ENCODE measurements at regions not wholly inside any gene's neighbourhood (a gene's known extent, or its start where the extent isn't known, plus 50 kb on each side); places are given as distances from the start of the nearest gene placed in this dataset.
A peak's percentile ranks its signal among the peaks of the same experiment; 100 is the strongest.

GRCh38 chr7:91343996-91344629, 79.9 kb downstream of the FZD1 start:
- DNase-seq (ENCODE audit: extremely low spot score) = no peak
- no peak for TF ChIP-seq CTCF (IDR thresholded peaks at IDR 0.05; ENCODE audit: control extremely low read depth, extremely low read depth, low read depth, missing control alignments)
- CTCF ChIA-PET = interaction anchor here (1.9 kb wide), 1 partner anchor 11 kb away, joined by 5 read pairs; no protein-coding TSS in a partner anchor
- POLR2A ChIA-PET = no interaction called here

DNA sequence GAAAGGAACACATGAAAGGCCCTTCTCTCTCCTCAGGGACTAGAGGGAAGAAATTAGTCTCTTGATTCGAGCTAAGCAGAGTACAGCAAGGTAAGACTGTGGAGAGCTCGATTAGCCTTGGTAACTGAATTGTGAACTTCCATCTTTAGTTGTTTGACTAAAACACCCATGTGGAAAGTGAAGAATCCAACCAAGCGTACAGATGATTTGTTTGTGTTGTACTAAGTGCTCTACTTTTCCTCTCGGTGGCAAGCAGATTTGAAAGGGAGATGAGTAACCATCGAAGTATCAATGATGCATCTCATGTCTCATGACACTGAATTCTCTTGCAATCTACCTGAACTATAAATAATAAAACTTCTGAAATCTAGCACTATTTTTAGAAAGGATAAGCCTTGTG, 80.7 kb downstream of the FZD1 start:
- no peak for TF ChIP-seq CTCF (IDR thresholded peaks at IDR 0.05; ENCODE audit: control extremely low read depth, extremely low read depth, low read depth, missing control alignments)
- DNase-seq (ENCODE audit: extremely low spot score) = peak; percentile 6
- CTCF ChIA-PET = interaction anchor here (1.9 kb wide), 1 partner anchor 10 kb away, joined by 5 read pairs; no protein-coding TSS in a partner anchor
- POLR2A ChIA-PET = no interaction called here

DNA sequence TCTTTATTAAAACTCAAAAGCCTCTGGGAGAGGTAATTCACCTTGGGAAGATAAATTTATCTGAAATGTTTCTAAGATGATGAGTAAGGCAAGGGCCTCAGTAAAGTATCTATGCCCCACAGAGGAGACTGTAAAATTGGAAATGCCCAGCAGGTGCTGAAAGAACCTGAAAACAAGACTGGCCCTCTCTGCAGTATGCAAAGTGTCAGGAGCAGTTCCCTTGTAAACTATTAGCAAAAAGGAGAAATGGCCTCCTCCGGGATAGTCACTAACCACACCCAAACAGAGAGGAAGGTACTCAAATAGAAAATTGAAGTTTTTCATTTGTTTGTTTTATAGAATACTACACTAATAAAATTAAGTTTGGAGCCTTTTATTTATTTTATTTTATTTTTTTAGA, 81.2 kb downstream of the FZD1 start:
- no peak for TF ChIP-seq CTCF (IDR thresholded peaks at IDR 0.05; ENCODE audit: control extremely low read depth, extremely low read depth, low read depth, missing control alignments)
- no peak for DNase-seq (ENCODE audit: extremely low spot score)
- ChIA-PET CTCF (interaction anchor here (1.9 kb wide), 1 partner anchor 10 kb away, joined by 5 read pairs; no protein-coding TSS in a partner anchor), POLR2A (no interaction called here)

- ChIA-PET CTCF (interaction anchor here (0.9 kb wide), 1 partner anchor 38 kb away, joined by 3 read pairs; no protein-coding TSS in a partner anchor), POLR2A (no interaction called here)
- no peak for TF ChIP-seq CTCF (IDR thresholded peaks at IDR 0.05; ENCODE audit: control extremely low read depth, extremely low read depth, low read depth, missing control alignments)
- no peak for DNase-seq (ENCODE audit: extremely low spot score)
Measured at GRCh38 chr7:91346426-91346825, 82.2 kb downstream of the FZD1 start.

GRCh38 chr7:91347290-91347689, 83.1 kb downstream of the FZD1 start:
- TF ChIP-seq CTCF (IDR thresholded peaks at IDR 0.05; ENCODE audit: control extremely low read depth, extremely low read depth, low read depth, missing control alignments) = no peak
- ChIA-PET POLR2A (no interaction called here), CTCF (interaction anchor here (0.9 kb wide), 1 partner anchor 38 kb away, joined by 3 read pairs; no protein-coding TSS in a partner anchor)
- DNase-seq (ENCODE audit: extremely low spot score) = no peak

- POLR2A ChIA-PET = no interaction called here
- no peak for DNase-seq (ENCODE audit: extremely low spot score)
- TF ChIP-seq CTCF (IDR thresholded peaks at IDR 0.05; ENCODE audit: control extremely low read depth, extremely low read depth, low read depth, missing control alignments) = no peak
- CTCF ChIA-PET = interaction anchor here (2.1 kb wide), 1 partner anchor 10 kb away, joined by 6 read pairs; no protein-coding TSS in a partner anchor
Measured at GRCh38 chr7:91348711-91349110, 84.5 kb downstream of the FZD1 start.

Measured in GM10248 (cell line).